Fibroblast of peridontal ligament (primary cell): ENCODE measurements at regions not wholly inside any gene's neighbourhood (a gene's known extent, or its start where the extent isn't known, plus 50 kb on each side); places are given as distances from the start of the nearest gene placed in this dataset.

ENCODE experiments used
- DNase-seq: peaks from one replicate; pipeline ENCODE4 v3.0.0-alpha.2; 2010; ENCODE audit errors: extremely low read depth

GRCh38 chr2:21393173-21393572 is 269.4 kb downstream of the TDRD15 start:
- DNase-seq, result no peak

GRCh38 chr2:21395366-21395765 is 271.6 kb downstream of the TDRD15 start:
- no peak for DNase-seq

GRCh38 chr2:21396252-21396651 is 272.5 kb downstream of the TDRD15 start:
- DNase-seq, result no peak

GRCh38 chr2:21401022-21401698 is 277.4 kb downstream of the TDRD15 start:
- no peak for DNase-seq

GRCh38 chr2:21404137-21404536 is 280.4 kb downstream of the TDRD15 start:
- DNase-seq, result no peak

GRCh38 chr2:21404827-21405625 is 281.3 kb downstream of the TDRD15 start:
- no peak for DNase-seq

- no peak for DNase-seq
Observed at GRCh38 chr2:21406386-21406785, 282.6 kb downstream of the TDRD15 start.

GRCh38 chr2:21406911-21407310 is 283.1 kb downstream of the TDRD15 start:
- no peak for DNase-seq

GRCh38 chr2:21407851-21408250 is 284.1 kb downstream of the TDRD15 start:
- no peak for DNase-seq

- DNase-seq, result no peak
Observed at GRCh38 chr2:21411741-21412140, 288.0 kb downstream of the TDRD15 start.

GRCh38 chr2:21412944-21413443 is 289.2 kb downstream of the TDRD15 start:
- no peak for DNase-seq

GRCh38 chr2:21415234-21415633 is 291.5 kb downstream of the TDRD15 start:
- DNase-seq, result no peak

GRCh38 chr2:21416226-21416625 is 292.5 kb downstream of the TDRD15 start:
- DNase-seq, result no peak

GRCh38 chr2:21418456-21418855 is 294.7 kb downstream of the TDRD15 start:
- no peak for DNase-seq

GRCh38 chr2:21420553-21421335 is 297.0 kb downstream of the TDRD15 start:
- DNase-seq, result no peak

- DNase-seq, result no peak
Observed at GRCh38 chr2:21422050-21422449, 298.3 kb downstream of the TDRD15 start.

GRCh38 chr2:21422724-21423522 is 299.2 kb downstream of the TDRD15 start:
- DNase-seq, result no peak

GRCh38 chr2:21423854-21424253 is 300.1 kb downstream of the TDRD15 start:
- DNase-seq, result no peak

GRCh38 chr2:21424375-21424774 is 300.6 kb downstream of the TDRD15 start:
- no peak for DNase-seq

- no peak for DNase-seq
Observed at GRCh38 chr2:21427606-21428005, 303.8 kb downstream of the TDRD15 start.

GRCh38 chr2:21428754-21429153 is 305.0 kb downstream of the TDRD15 start:
- no peak for DNase-seq

- no peak for DNase-seq
Observed at GRCh38 chr2:21429747-21430146, 306.0 kb downstream of the TDRD15 start.
